HepG2 (cell line): ENCODE measurements at regions not wholly inside any gene's neighbourhood (a gene's known extent, or its start where the extent isn't known, plus 50 kb on each side); places are given as distances from the start of the nearest gene placed in this dataset.

Source experiments
- ATAC-seq: fragments of 200-7000 bp; cut with Tn5 transposase; 3 replicates; pipeline ENCODE4 v1.9.1; 2020; ENCODE audit warnings: mild to moderate bottlenecking, moderate library complexity
- BruUV-seq: library from RNA; stranded (reverse); fragments of 400-500 nt; replicated peaks from 2 replicates; lab custom pipeline; 2021; lab: Mats Ljungman, UMichigan
- CTCF ChIA-PET: fragments of 300-600 bp; formaldehyde crosslinking; extraction: SDS; loops from one replicate; lab custom pipeline; 2021; ENCODE audit warnings: low total read pairs, inconsistent platforms, low intra/inter-chr PET ratio; lab: Yijun Ruan, JAX
- POLR2A ChIA-PET: fragments of 350-600 bp; sonication (Branson Sonifier 250); formaldehyde crosslinking; loops from one replicate; lab custom pipeline; 2020; ENCODE audit warnings: antibody characterized with exemption, inconsistent platforms; lab: Yijun Ruan, JAX
- DNase-seq: peaks from one replicate; pipeline ENCODE4 v3.0.0-alpha.2; 2015; ENCODE audit warnings: low spot score
- FAIRE-seq: peaks from 3 replicates; lab custom pipeline; 2011; peaks lifted over from hg19 to GRCh38; lab: Jason Lieb, UNC
- H2AFZ ChIP-seq: one replicate; pipeline ENCODE4 v1.6.1; 2011; ENCODE audit warnings: low read length, inconsistent platforms
- H3K27ac ChIP-seq: fragments of 300-600 bp; 3 replicates; pipeline ENCODE4 v1.8.0; 2011; ENCODE audit warnings: mixed run types, mild to moderate bottlenecking, mixed read lengths, low read length, inconsistent platforms; ENCODE audit not compliant: insufficient read depth; ENCODE audit errors: extremely low read length
- H3K27me3 ChIP-seq, 2 experiments: fragments of 200-600 bp in 1 of 2; 2 replicates in 1 of 2; 3 replicates in 1 of 2; pipeline versions ENCODE4 v1.6.0 to v1.8.0; 2011; ENCODE audit warnings: low read length in 2 of 2, mild to moderate bottlenecking in 2 of 2, moderate library complexity in 2 of 2, inconsistent platforms in 1 of 2; ENCODE audit not compliant: insufficient read depth in 2 of 2, control insufficient read depth in 1 of 2
- H3K36me3 ChIP-seq, 2 experiments: fragments of 200-600 bp in 1 of 2; replicated peaks in 1 of 2; 2 replicates in 1 of 2; 3 replicates in 1 of 2; pipeline versions ENCODE4 v1.5.1 to v1.8.0; 2011; ENCODE audit warnings: low read length in 2 of 2, inconsistent platforms in 1 of 2; ENCODE audit not compliant: insufficient read depth in 2 of 2, control insufficient read depth in 1 of 2
- H3K4me1 ChIP-seq: 2 replicates; pipeline ENCODE4 v1.5.1; 2012; ENCODE audit warnings: low read length, inconsistent platforms; ENCODE audit not compliant: insufficient read depth
- H3K4me2 ChIP-seq: 2 replicates; pipeline ENCODE4 v1.6.0; 2011; ENCODE audit warnings: low read depth, low read length, inconsistent platforms
- H3K4me3 ChIP-seq, 3 experiments: fragments of 200-600 bp in 1 of 3; sonication (generic), shearing (Covaris generic) in 1 of 3; replicated peaks in 1 of 3; 2 replicates each; pipeline ENCODE4 v1.5.1; 2011 to 2016; ENCODE audit warnings: low read length in 3 of 3, inconsistent platforms in 2 of 3, low read depth in 2 of 3, mild to moderate bottlenecking in 2 of 3, control low read depth in 1 of 3, mixed read lengths in 1 of 3; ENCODE audit not compliant: insufficient read depth in 1 of 3
- H3K79me2 ChIP-seq: one replicate; pipeline ENCODE4 v1.6.1; 2011; ENCODE audit warnings: low read length, inconsistent platforms; ENCODE audit not compliant: insufficient read depth
- H3K9ac ChIP-seq: 2 replicates; pipeline ENCODE4 v1.6.0; 2011; ENCODE audit warnings: mild to moderate bottlenecking, low read depth, low read length, inconsistent platforms; ENCODE audit not compliant: insufficient read depth
- H3K9me3 ChIP-seq: 2 replicates; pipeline ENCODE4 v1.5.1; 2012; ENCODE audit warnings: mild to moderate bottlenecking, low read length
- H4K20me1 ChIP-seq: 2 replicates; pipeline ENCODE4 v1.6.0; 2011; ENCODE audit warnings: inconsistent platforms, mild to moderate bottlenecking, low read length, moderate library complexity; ENCODE audit not compliant: insufficient read depth
- MEF2D ChIP-seq: sonication (generic); formaldehyde crosslinking; IDR thresholded peaks from 2 replicates; pipeline ENCODE4 v1.5.1; 2020; ENCODE audit warnings: mild to moderate bottlenecking, missing genetic modification reagents
- SIN3B ChIP-seq: fragments of 150-350 bp; IDR thresholded peaks from 2 replicates; pipeline ENCODE4 v1.6.1; 2014; ENCODE audit warnings: low read length
- SRSF4 ChIP-seq: fragments of 200-400 bp; formaldehyde crosslinking; IDR thresholded peaks from one replicate; pipeline ENCODE4 v1.6.1; 2018; ENCODE audit warnings: mild to moderate bottlenecking, low read depth, low read length, moderate library complexity; ENCODE audit not compliant: poor library complexity, severe bottlenecking
- THYN1 ChIP-seq: sonication (generic); formaldehyde crosslinking; IDR thresholded peaks from 2 replicates; pipeline ENCODE4 v1.8.1; 2023; ENCODE audit warnings: low read depth, mild to moderate bottlenecking, moderate library complexity, missing genetic modification reagents, borderline replicate concordance
- ZNF343 ChIP-seq: sonication (generic); formaldehyde crosslinking; IDR thresholded peaks from 2 replicates; pipeline ENCODE4 v1.4.0; 2020; ENCODE audit warnings: mild to moderate bottlenecking, missing genetic modification reagents
- WGBS: methylation state at CpG from one replicate; pipeline ENCODE4 v1.1.6; 2017; ENCODE audit warnings: low lambda C conversion rate; 5-methylcytosine and 5-hydroxymethylcytosine counted together
- in situ Hi-C: cut with HindIII; loops from 2 replicates; pipeline ENCODE4 v1.10.0; 2017; ENCODE audit warnings: low pct_unique_long_range_greater_than_20kb; ENCODE audit not compliant: extremely low pct_ligation_motif_present
- intact Hi-C: fragments of 100-400 bp; cut with micrococcal nuclease; formaldehyde crosslinking; loops from one replicate; pipeline ENCODE4 v1.10.0; 2022; ENCODE audit not compliant: unreplicated experiment

DNA sequence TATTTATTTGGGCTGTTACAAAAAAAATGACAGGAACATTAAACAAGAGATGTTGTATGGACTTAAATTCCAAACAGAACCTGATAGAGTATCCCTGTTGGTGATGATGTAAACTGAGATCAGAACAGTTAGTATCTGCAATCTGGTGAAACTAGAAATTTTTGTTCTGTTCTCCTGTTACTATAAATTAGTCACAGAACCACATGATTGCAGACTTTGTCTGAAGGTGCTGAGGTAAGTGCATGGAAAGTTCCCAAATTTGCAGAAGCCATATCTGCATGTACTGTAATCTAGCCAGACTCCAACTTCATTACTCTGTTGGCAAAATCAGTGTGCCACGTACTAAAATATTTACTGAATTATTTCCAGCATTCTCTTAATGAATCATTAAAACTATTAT, 516.3 kb upstream of the FSIP2 start:
- no peaks in the 10 kb centered on the region for H3K9me3 ChIP-seq
- H3K4me1 ChIP-seq, result no peaks in the 10 kb centered on the region
- H2AFZ ChIP-seq, result no peak overlapping the region
- no peak for DNase-seq
- in situ Hi-C loops, result loop anchor here (25.0 kb wide), 2 partner anchors 515 to 1240 kb away; partner anchors contain the start of gene FSIP2
- H3K79me2 ChIP-seq, result no peaks in the 10 kb centered on the region
- TF ChIP-seq SIN3B (no peak), THYN1 (no peak), MEF2D (CRISPR knock-in tag) (no peak), ZNF343 (CRISPR knock-in tag) (no peak)
- TF ChIP-seq, all 625 proteins: peak for 0
- intact Hi-C loops, result no loop called here
- 2% methylated on average over 1 of the region's 1 CpG for WGBS
- no peak overlapping the region for H3K9ac ChIP-seq
- no TSS peak for BruUV-seq
- H4K20me1 ChIP-seq, result no peaks in the 10 kb centered on the region
- POLR2A ChIA-PET, result no interaction called here
- H3K27ac ChIP-seq, result no peak overlapping the region
- no peaks in the 10 kb centered on the region for H3K27me3 ChIP-seq
- FAIRE-seq (no peak), ATAC-seq (no peak)
- no peak overlapping the region for H3K4me2 ChIP-seq
- H3K4me3 ChIP-seq, result no peak overlapping the region
- no peaks in the 10 kb centered on the region for H3K36me3 ChIP-seq
- CTCF ChIA-PET, result no interaction called here

DNA sequence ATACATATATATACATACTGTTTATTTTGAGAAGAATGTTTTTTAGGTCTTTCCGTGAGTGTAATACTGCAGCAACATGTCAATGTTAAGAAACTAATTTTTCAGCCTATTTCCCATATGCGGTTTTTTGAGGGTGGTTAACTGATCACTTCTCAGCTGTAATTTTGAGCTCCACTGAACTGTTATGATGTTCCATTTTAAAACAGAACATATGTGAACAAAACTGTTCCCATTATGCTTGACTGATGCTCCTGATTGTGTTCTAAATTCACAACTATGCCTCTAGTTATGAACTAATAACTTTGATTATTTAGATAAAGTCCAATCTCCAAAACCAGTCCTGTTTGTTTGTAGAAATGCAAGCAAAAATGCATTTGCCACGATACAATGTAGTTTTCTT, 511.2 kb upstream of the FSIP2 start:
- no peaks in the 10 kb centered on the region for H3K27me3 ChIP-seq
- no peak overlapping the region for H3K27ac ChIP-seq
- no peak overlapping the region for H3K9ac ChIP-seq
- H3K36me3 ChIP-seq, result no peaks in the 10 kb centered on the region
- H3K4me3 ChIP-seq, result no peak overlapping the region
- TF ChIP-seq SRSF4, result no peak
- TF ChIP-seq, all 625 proteins: peak for 0
- no peak for FAIRE-seq
- no TSS peak for BruUV-seq
- CTCF ChIA-PET, result no interaction called here
- in situ Hi-C loops, result no loop called here
- no peak overlapping the region for H2AFZ ChIP-seq
- H3K4me1 ChIP-seq, result no peaks in the 10 kb centered on the region
- POLR2A ChIA-PET, result no interaction called here
- no peaks in the 10 kb centered on the region for H4K20me1 ChIP-seq
- no peaks in the 10 kb centered on the region for H3K9me3 ChIP-seq
- H3K4me2 ChIP-seq, result no peak overlapping the region
- WGBS, result under 1% methylated on average over 3 of the region's 3 CpGs
- no peak for DNase-seq
- no peaks in the 10 kb centered on the region for H3K79me2 ChIP-seq
- intact Hi-C loops, result no loop called here
- no peak for ATAC-seq
